AG04450 (cell line): ENCODE measurements at regions not wholly inside any gene's neighbourhood (a gene's known extent, or its start where the extent isn't known, plus 50 kb on each side); places are given as distances from the start of the nearest gene placed in this dataset.

ENCODE experiments used
- CTCF ChIA-PET: fragments of 300-600, 350-600 bp; formaldehyde crosslinking; extraction: SDS; loops from one replicate; lab custom pipeline; 2022; ENCODE audit warnings: antibody characterized with exemption, inconsistent platforms; lab: Charles Lee
- POLR2A ChIA-PET: fragments of 350-600 bp; formaldehyde crosslinking; extraction: SDS; loops from one replicate; lab custom pipeline; 2021; ENCODE audit warnings: antibody characterized with exemption, inconsistent platforms; lab: Yijun Ruan, JAX
- DNase-seq: peaks from one replicate; pipeline ENCODE4 v3.0.0-alpha.2; 2011; ENCODE audit warnings: low read depth, low spot score
- H3K27ac ChIP-seq: one replicate; pipeline ENCODE4 v1.5.1; 2012; ENCODE audit warnings: low read depth, low read length, control low read depth
- H3K27me3 ChIP-seq: one replicate; pipeline ENCODE4 v1.6.0; 2012; ENCODE audit warnings: low read length; ENCODE audit not compliant: control insufficient read depth, insufficient read depth
- H3K4me3 ChIP-seq: 2 replicates; pipeline ENCODE4 v1.5.1; 2011; ENCODE audit warnings: mild to moderate bottlenecking, low read depth, low read length, control low read depth
- H3K9me3 ChIP-seq: 2 replicates; pipeline ENCODE4 v1.5.1; 2012; ENCODE audit warnings: low read length; ENCODE audit not compliant: control insufficient read depth, insufficient read depth
- TF ChIP-seq, protein P1 (sequence below): IDR thresholded peaks from 2 replicates; pipeline ENCODE4 v1.5.1; 2011; ENCODE audit warnings: low read depth, low read length, control low read depth, inconsistent platforms

DNA sequence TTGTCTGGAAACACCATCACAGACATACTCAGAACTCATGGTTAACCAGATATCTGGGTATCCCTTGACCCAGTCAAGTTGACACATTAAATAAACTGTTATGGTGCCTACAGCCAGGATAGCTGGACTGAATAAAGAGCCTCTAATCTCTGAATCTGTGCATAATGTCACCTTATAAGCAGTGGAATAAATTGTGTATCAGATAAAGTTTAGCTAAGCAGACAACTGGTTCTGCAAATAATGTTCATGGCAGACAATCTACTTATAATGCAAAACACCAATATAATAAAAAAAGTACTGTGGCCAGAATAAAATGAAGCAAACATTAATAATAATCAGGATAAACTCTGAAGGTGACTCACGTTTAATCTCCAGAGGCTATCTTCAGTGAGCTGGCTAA, 628.5 kb upstream of the FAT3 start:
- POLR2A ChIA-PET: no interaction called here
- Histone ChIP-seq H3K27ac (no peak overlapping the region), H3K27me3 (no peaks in the 10 kb centered on the region), H3K9me3 (peaks cover 12% of the 10 kb centered on the region), H3K4me3 (no peak overlapping the region)
- no peak for DNase-seq
- CTCF ChIA-PET: no interaction called here
- TF ChIP-seq, protein P1, sequence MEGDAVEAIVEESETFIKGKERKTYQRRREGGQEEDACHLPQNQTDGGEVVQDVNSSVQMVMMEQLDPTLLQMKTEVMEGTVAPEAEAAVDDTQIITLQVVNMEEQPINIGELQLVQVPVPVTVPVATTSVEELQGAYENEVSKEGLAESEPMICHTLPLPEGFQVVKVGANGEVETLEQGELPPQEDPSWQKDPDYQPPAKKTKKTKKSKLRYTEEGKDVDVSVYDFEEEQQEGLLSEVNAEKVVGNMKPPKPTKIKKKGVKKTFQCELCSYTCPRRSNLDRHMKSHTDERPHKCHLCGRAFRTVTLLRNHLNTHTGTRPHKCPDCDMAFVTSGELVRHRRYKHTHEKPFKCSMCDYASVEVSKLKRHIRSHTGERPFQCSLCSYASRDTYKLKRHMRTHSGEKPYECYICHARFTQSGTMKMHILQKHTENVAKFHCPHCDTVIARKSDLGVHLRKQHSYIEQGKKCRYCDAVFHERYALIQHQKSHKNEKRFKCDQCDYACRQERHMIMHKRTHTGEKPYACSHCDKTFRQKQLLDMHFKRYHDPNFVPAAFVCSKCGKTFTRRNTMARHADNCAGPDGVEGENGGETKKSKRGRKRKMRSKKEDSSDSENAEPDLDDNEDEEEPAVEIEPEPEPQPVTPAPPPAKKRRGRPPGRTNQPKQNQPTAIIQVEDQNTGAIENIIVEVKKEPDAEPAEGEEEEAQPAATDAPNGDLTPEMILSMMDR: no peak

DNA sequence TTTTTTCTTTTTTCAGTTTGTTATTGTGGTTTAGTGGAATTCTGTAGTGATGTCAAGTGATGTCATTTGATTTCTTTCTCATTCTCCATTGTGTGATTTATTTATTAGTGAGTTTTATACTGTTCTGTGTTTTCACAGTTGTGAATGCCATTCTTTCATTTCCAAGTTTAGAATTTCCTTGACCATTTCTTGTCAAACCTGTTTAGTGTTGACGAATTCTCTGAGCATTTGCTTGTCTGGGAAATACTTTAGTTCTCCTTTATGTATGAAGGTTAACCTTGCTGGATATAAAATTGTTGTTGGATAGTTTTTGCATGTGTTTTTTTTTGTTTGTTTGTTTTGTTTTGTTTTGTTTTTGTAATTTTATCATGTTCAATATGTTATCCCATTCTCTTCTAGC, 633.6 kb upstream of the FAT3 start:
- Histone ChIP-seq H3K9me3 (peaks cover 10% of the 10 kb centered on the region; the same call in 1 of the 2 replicates), H3K27me3 (no peaks in the 10 kb centered on the region), H3K27ac (no peak overlapping the region), H3K4me3 (no peak overlapping the region)
- DNase-seq: no peak
- CTCF ChIA-PET: no interaction called here
- POLR2A ChIA-PET: no interaction called here
- TF ChIP-seq, protein P1: no peak

DNA sequence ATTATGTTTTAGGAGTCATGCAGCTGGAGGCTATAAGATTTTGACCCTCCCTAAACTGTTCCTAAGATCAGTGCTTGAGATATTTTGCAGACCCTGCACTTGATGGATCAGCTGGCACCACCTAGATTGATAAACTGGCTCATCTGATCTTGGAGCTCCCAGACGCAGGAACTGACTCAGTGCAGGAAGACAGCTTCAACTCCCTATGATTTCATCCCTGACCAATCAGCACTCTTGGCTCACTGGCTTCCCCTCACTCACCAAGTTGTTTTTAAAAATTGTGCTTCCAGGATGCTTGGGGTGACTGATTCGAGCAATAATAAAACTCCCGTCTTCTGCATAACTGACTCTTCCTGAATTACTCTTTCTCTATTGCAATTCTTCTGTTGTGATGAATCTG, 637.5 kb upstream of the FAT3 start:
- Histone ChIP-seq H3K27me3 (no peaks in the 10 kb centered on the region), H3K27ac (no peak overlapping the region), H3K9me3 (no peaks in the 10 kb centered on the region), H3K4me3 (no peak overlapping the region)
- ChIA-PET POLR2A (no interaction called here), CTCF (no interaction called here)
- TF ChIP-seq, protein P1: no peak
- no peak for DNase-seq

DNA sequence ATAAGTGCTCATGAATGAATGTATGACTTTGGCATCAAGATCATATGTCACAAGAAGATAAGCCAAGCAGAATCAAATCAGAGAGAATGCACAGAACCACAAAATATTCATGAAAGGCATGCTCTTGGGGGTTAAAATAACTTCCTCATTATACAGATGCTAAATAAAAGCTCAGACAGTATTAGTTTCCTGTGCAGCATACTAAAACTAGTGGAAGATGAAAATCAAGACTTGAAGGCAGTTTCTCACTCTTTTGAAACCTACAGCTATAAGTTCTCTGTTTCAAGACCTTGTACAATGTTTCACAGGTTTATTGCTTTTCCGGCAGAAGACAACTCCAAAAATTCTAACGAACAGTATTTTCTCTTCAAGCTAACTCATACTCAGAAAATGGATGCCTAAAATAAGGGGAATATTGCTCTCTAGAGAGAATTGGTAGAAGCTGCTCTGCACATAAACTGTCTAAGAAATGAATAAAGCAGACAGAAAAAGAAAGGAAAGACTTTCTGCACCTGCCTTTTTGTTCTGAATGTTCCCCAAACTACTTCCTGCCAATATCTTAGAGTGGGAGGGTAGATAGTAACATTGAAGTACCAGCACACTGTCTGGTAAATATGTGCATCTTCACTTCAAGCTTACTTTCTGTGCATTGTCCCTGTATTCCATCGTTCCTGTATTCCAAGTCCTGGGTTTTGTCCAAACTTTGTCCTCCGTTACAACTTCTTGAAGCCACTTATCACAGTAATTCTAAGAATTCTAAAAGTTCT, 639.4 kb upstream of the FAT3 start:
- CTCF ChIA-PET: no interaction called here
- POLR2A ChIA-PET: no interaction called here
- Histone ChIP-seq H3K27ac (no peak overlapping the region), H3K27me3 (no peaks in the 10 kb centered on the region), H3K4me3 (no peak overlapping the region), H3K9me3 (no peaks in the 10 kb centered on the region)
- TF ChIP-seq, protein P1: no peak
- no peak for DNase-seq

DNA sequence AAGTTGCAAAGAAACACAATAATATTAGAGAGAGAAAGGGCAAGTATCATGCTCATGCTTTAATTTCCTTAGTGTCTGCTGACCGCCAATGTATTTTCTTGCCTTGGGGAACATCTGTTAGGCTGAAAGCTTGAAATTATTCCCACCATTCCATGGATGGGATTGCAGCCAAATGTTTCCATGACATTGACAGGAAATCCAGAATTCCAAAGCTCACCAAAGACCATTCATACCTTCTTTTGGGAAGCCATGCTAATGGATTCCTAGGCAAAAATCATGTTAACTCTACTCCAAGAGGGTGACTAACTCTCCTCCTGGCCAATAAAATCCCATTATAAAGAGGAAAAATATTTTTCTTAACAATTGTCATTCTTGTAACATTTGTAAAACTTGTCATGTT, 661.4 kb upstream of the FAT3 start:
- TF ChIP-seq, protein P1: no peak
- Histone ChIP-seq H3K9me3 (peaks cover 3% of the 10 kb centered on the region; the same call in 1 of the 2 replicates), H3K27ac (no peak overlapping the region), H3K4me3 (no peak overlapping the region), H3K27me3 (no peaks in the 10 kb centered on the region)
- ChIA-PET POLR2A (no interaction called here), CTCF (no interaction called here)
- DNase-seq: no peak
